Stimulated activated effector memory CD8-positive, alpha-beta T cell treated with anti-CD3 and anti-CD28 coated beads, Interleukin-12 subunit alpha, Interleukin-12 subunit beta, amount 100 ng/mL, for 72 hours (primary cell): ENCODE measurements at regions not wholly inside any gene's neighbourhood (a gene's known extent, or its start where the extent isn't known, plus 50 kb on each side); places are given as distances from the start of the nearest gene placed in this dataset.

Source experiments
- ATAC-seq: fragments of 150-1000 bp; cut with Tn5 transposase; 2 replicates; pipeline ENCODE4 v1.10.0; 2021
- DNase-seq, 2 donors: peaks; one replicate each; pipeline ENCODE4 v3.0.0; 2021 to 2022; ENCODE audit warnings: low spot score in 2 of 2
- H3K27ac Mint-ChIP-seq: one replicate; pipeline ENCODE4 v1.8.0; 2022; ENCODE audit warnings: mild to moderate bottlenecking, mixed read lengths
- H3K36me3 Mint-ChIP-seq: one replicate; pipeline ENCODE4 v1.8.0; 2022; ENCODE audit warnings: mild to moderate bottlenecking, mixed read lengths
- H3K4me1 Mint-ChIP-seq: one replicate; pipeline ENCODE4 v1.8.0; 2022; ENCODE audit warnings: mixed read lengths
- H3K4me3 Mint-ChIP-seq: one replicate; pipeline ENCODE4 v1.8.0; 2022; ENCODE audit warnings: mild to moderate bottlenecking, mixed read lengths
- H3K9me3 Mint-ChIP-seq: one replicate; pipeline ENCODE4 v1.8.0; 2022; ENCODE audit warnings: mixed read lengths

DNA sequence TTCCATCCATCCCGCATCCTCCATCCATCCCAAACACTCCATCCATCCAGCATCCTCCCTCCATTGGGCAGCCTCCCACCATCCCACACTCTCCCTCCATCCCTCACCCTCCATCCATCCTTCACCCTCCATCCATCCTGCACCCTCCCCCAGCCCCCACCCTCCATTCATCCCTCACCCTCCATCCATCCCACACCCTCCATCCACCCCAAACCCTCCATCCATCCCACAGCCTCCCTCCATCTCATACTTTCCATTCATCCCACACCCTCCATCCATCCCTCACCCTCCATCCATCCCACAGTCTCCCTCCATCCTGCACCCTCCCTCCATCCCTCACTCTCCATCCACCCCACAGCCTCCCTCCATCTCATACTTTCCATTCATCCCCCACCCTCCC, 60.4 kb downstream of the FOXI2 start:
- ATAC-seq (peak; percentile 74), DNase-seq (no peak)
- no peak overlapping the region for H3K4me3 Mint-ChIP-seq
- no peak overlapping the region for H3K27ac Mint-ChIP-seq
- no peaks in the 10 kb centered on the region for H3K9me3 Mint-ChIP-seq
- no peaks in the 10 kb centered on the region for H3K36me3 Mint-ChIP-seq
- H3K4me1 Mint-ChIP-seq, result no peaks in the 10 kb centered on the region

DNA sequence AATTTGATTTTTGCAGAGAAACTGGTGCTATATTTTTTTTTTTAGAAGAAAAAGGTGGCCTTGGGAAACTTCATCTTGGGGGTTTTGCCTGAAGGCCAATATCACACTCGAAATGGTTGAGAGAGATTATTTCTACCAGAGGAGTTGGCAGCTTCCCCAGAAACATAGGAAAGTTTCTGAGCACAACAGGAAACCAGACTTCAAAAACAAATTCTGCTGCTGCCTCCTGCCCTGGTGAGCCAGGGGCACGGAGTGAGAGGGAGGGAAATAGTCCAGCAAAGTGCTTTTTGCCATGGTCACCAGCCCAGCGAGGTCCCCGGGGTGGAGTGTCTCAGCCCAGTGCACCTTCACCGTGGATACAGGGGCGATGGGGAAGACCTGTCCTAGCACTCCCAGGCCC, 61.1 kb downstream of the FOXI2 start:
- Mint-ChIP-seq H3K36me3 (no peaks in the 10 kb centered on the region), H3K4me3 (no peak overlapping the region), H3K27ac (no peak overlapping the region), H3K4me1 (no peaks in the 10 kb centered on the region), H3K9me3 (no peaks in the 10 kb centered on the region)
- ATAC-seq (no peak), DNase-seq (no peak)

DNA sequence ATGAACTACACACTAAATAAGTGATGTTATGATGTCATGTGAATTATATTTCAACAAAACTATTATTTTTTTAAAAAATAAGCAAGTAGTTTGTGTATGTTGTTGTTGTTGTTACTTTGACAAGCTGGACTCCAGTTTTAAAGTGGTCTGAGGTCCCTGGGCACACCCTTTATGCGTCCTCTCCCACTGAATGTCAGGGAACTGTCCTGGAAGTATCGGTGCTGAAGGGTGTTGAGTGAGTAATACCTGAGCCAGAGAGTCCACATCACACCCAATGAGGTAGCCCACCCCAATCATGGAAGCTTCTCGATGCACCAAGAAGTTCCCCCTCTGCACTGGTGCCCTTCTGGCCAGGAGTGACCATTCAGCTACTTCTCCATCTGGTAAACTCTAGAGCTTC, 64.3 kb downstream of the FOXI2 start:
- Mint-ChIP-seq H3K4me1 (no peaks in the 10 kb centered on the region), H3K27ac (no peak overlapping the region), H3K4me3 (no peak overlapping the region), H3K36me3 (no peaks in the 10 kb centered on the region), H3K9me3 (no peaks in the 10 kb centered on the region)
- DNase-seq, result no peak
- ATAC-seq, result no peak

DNA sequence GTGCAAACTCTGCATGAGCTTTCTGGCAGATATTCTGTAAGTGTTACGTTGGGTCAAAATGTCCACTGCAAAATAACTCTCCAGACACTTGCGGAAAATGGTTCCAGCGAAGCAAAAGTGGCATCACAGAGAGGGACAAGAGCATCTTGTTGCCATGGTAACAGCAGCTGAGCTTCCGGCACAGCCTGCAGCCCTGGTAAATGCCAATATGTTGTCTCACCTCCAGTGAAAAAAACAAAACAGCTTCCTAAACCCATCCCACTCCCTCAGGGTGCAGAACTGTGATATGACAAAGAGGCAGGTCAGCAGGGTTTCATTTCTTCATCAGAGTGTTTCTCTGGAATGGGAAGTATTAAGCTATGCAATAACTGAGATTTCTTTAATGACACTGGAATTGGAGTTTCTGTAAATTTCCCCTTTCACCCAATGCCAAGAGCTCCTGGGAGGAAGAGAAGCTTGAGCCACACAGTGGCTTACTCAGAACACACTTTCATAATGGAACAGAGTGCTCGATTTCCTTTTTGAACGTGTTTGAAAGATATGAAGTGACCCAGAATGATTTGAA, 65.6 kb downstream of the FOXI2 start:
- H3K27ac Mint-ChIP-seq, result no peak overlapping the region
- ATAC-seq (no peak), DNase-seq (no peak)
- no peaks in the 10 kb centered on the region for H3K4me1 Mint-ChIP-seq
- H3K4me3 Mint-ChIP-seq, result no peak overlapping the region
- no peaks in the 10 kb centered on the region for H3K36me3 Mint-ChIP-seq
- no peaks in the 10 kb centered on the region for H3K9me3 Mint-ChIP-seq

DNA sequence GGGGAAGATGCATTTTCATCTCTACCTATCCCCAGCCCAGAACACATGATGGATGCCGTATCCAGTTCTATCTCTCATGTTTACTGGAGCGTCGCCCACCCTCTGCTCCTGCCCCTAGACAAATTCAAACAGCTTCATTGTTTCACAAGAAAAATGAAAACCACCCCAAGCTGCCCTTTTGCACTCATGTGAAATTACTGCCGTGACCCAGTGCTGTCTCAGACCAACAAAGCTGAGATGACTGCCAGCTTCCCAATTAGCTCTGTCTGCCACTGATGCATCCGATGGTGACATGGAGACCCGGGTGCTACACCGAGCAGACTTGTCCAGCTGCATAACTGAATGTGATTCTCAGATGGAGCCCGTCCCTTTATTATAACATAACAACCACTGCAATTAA, 67.7 kb downstream of the FOXI2 start:
- Mint-ChIP-seq H3K9me3 (no peaks in the 10 kb centered on the region), H3K36me3 (no peaks in the 10 kb centered on the region), H3K27ac (no peak overlapping the region), H3K4me1 (no peaks in the 10 kb centered on the region), H3K4me3 (no peak overlapping the region)
- no peak for ATAC-seq
- DNase-seq, result no peak

DNA sequence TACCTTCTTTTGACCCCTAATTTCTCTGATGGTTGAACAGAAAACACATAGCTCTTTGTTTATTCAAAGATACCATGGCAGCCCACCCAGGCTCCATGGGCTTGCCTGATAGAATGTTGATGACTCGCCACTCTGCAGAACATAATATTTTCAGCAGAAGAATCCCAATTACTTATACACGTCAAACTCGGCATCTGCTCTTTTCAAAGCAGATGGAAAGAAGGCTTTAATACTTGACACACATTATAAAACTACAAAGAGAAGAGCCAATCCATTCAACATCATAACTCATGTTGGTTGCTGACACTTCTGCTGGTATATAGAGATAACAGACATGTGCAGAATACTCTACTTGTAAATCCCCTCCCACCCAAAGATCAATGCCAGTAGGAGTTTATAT, 69.0 kb downstream of the FOXI2 start:
- H3K4me3 Mint-ChIP-seq, result no peak overlapping the region
- H3K36me3 Mint-ChIP-seq, result no peaks in the 10 kb centered on the region
- no peak for ATAC-seq
- H3K4me1 Mint-ChIP-seq, result no peaks in the 10 kb centered on the region
- no peaks in the 10 kb centered on the region for H3K9me3 Mint-ChIP-seq
- no peak overlapping the region for H3K27ac Mint-ChIP-seq
- no peak for DNase-seq

DNA sequence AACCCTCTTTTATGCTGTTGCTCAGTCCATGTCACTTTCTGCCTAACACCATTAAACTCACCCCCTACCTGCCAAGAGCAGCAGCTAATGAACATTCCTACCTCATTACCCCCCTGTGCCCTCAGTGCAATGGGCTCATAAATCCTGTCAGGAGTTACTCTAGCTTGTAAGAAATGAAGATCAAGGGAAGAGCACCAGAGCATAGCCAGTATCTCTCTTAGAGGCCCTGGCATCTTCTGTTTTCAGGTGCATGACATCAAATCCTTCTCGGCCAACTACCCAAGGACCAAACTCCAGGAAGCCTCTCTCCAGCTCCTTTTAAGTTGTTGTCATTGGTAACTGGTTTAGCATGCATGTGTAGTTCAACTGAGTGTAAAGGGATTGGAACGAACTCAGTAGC, 75.1 kb downstream of the FOXI2 start:
- Mint-ChIP-seq H3K4me3 (no peak overlapping the region), H3K36me3 (no peaks in the 10 kb centered on the region), H3K27ac (no peak overlapping the region), H3K4me1 (no peaks in the 10 kb centered on the region), H3K9me3 (no peaks in the 10 kb centered on the region)
- no peak for ATAC-seq
- no peak for DNase-seq

DNA sequence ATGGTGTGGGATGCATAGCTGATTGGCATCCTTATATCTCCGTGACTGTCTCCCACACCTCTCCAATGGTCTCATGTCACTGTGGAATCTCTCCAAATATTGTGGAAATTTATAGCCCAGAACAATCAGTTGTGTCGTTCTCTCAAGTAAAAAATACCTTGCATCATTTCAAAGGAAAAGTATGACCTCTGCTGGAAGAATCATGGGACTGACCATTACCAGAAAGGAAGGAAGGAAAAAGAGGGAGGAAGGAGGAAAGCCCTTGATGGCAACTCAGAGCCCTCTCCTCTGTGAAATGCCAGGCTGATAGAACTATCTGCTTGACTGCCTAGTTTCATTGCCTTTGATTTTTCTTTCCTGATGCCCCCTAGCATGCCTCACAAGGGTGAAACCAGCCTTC, 76.3 kb downstream of the FOXI2 start:
- H3K4me3 Mint-ChIP-seq, result no peak overlapping the region
- H3K27ac Mint-ChIP-seq, result no peak overlapping the region

DNA sequence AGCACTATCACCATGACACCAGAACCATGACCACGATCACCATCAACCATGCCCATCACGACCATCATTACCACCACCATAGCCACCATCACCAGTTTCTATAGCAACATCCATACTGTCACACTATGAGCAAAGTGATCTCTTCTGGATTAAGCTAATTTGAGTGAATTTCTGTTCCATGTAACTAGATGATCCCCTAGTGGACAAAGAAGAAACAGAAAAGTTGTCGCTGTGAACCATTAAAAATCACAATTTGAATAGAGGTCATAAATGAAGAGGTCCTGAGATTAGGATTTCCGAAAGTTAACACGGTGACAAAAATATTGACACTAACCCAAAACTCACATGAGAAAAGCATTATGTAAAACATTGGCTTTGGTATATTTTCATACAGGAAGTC, 77.6 kb downstream of the CLRN3 start:
- no peak for ATAC-seq

More for the DNA sequence above, 76.3 kb downstream of the FOXI2 start:
- Mint-ChIP-seq H3K9me3 (no peaks in the 10 kb centered on the region), H3K36me3 (no peaks in the 10 kb centered on the region), H3K4me1 (no peaks in the 10 kb centered on the region)
- no peak for ATAC-seq
- DNase-seq, result no peak

DNA sequence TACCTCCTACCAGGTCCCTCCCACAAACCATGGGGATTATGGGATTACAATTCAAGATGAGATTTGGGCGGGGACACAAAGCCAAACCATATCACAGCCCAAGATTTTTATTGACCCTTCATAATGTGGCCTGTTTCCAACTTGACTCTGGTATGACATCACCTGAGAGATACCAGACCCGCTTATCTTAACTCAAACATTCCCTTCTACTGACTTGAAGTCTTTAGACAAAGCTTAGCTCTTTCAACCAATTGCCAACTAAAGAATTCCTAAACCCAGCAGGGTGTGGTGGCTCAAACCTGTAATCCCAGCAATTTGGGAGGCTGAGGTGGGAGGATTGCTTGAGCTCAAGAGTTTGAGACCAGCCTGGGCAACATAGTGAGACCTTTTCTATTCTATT, 67.9 kb downstream of the CLRN3 start:
- DNase-seq (no peak), ATAC-seq (no peak)
- H3K36me3 Mint-ChIP-seq, result no peaks in the 10 kb centered on the region
- H3K4me3 Mint-ChIP-seq, result no peak overlapping the region
- H3K4me1 Mint-ChIP-seq, result no peaks in the 10 kb centered on the region
- no peaks in the 10 kb centered on the region for H3K9me3 Mint-ChIP-seq
- H3K27ac Mint-ChIP-seq, result no peak overlapping the region

More for the DNA sequence above, 77.6 kb downstream of the CLRN3 start:
- Mint-ChIP-seq H3K9me3 (no peaks in the 10 kb centered on the region), H3K36me3 (no peaks in the 10 kb centered on the region), H3K27ac (no peak overlapping the region), H3K4me3 (no peak overlapping the region), H3K4me1 (no peaks in the 10 kb centered on the region)
- no peak for DNase-seq

DNA sequence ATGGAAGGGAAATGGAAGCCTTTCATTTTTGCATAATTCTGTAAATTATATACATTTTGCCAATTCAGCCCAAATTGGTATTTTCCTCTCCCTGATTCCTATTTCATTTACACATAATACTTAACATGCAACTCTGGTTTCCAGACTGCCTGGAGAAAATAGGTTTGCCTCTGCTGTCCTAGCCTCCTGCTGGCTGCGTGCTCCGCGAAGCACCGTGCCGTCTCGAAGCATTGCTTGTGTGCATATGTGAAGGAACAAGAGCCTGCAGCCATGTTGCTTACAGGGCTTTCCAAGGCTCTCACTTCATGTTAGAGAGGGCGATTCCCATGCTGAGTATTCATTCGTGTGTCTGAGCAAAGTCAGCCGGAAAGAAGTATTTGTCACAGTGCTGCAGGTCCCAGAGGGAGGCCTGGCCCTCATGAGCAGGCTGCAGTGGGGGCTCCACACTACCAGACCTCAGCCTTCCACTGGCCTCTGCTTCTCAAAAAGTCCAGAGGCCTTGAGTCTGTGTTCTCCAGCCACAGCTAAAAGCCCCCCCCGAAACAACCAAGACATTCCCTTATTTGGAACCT, 66.5 kb downstream of the CLRN3 start:
- no peaks in the 10 kb centered on the region for H3K9me3 Mint-ChIP-seq
- DNase-seq, result no peak
- H3K4me1 Mint-ChIP-seq, result no peaks in the 10 kb centered on the region
- no peaks in the 10 kb centered on the region for H3K36me3 Mint-ChIP-seq
- no peak overlapping the region for H3K27ac Mint-ChIP-seq
- ATAC-seq, result no peak
- no peak overlapping the region for H3K4me3 Mint-ChIP-seq

DNA sequence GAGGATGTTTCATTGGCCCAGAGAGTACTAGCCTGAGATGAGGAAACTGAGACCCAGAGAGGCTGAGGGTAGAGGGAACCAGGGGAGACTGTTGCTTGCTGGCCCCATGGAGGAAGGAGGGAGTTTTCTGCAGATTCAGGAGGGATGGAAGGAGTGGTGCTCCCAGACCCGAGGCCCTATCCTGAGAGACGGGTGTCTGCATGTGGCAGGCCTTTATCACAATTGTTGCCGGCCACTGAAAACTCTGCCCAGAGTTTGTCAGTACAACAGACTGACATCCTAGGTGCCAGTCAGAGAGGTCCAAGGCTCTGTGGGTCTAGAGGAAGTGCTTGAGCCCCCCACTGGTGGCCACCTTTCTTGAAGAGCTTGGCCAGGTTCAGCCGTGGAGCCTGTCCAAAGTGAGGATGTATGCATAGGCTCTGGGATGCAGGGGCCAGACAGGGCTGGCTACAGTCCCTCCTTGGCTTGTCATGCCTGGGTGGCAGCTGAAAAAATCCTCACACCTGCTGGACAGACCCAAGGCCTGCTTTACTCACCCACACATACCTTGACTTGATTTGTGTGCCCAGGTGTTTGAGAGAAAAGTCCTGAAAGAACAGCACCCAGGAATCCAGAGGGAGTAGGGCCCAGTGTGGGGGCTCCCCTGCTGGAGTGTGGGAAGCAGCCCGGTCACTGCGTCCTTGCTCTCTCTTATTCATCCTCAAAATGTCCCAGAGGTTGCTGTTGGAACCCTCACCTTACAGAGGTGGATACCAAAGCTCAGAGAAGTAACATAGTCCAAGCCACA, 65.2 kb downstream of the CLRN3 start:
- no peaks in the 10 kb centered on the region for H3K9me3 Mint-ChIP-seq
- no peak for DNase-seq
- ATAC-seq, result no peak
- H3K4me1 Mint-ChIP-seq, result no peaks in the 10 kb centered on the region
- H3K36me3 Mint-ChIP-seq, result no peaks in the 10 kb centered on the region
- no peak overlapping the region for H3K4me3 Mint-ChIP-seq
- no peak overlapping the region for H3K27ac Mint-ChIP-seq
